H1 (cell line): ENCODE measurements at regions not wholly inside any gene's neighbourhood (a gene's known extent, or its start where the extent isn't known, plus 50 kb on each side); places are given as distances from the start of the nearest gene placed in this dataset.

Experiments used
- RFX5 ChIP-seq: IDR thresholded peaks from 2 replicates; pipeline ENCODE4 v1.6.1; 2011; ENCODE audit warnings: low read depth, low read length, improper control_type of control experiment, borderline replicate concordance
- SAP30 ChIP-seq: fragments of 300-600 bp; sonication (generic); IDR thresholded peaks from 2 replicates; pipeline ENCODE4 v1.7.1; 2012; ENCODE audit warnings: low read length, moderate library complexity, mild to moderate bottlenecking, inconsistent platforms; ENCODE audit not compliant: insufficient read depth, insufficient replicate concordance
- TF ChIP-seq, protein P1 (sequence below): IDR thresholded peaks from 2 replicates; pipeline ENCODE4 v1.6.1; 2011; ENCODE audit warnings: low read depth, mild to moderate bottlenecking, low read length; ENCODE audit not compliant: insufficient read depth

DNA sequence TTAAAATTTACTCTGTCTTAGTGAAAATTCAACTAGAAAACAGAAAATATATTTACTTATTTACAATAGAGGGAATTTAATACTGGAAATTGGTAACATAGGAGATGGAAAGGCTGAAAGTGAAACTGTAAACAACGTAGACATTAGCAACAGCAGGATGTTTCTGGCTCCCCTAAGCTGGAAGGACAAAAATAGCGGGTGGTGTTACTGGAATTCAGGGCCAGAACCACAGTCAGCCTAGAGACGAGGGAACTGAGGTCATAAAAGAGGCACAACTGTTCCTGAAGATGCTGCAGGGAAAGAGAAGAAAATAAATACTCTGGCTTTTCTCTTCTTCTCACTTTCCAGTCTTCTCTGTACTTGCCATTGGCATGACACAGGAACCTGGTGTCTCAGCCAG, 80.4 kb upstream of the NIPBL start (continued):
- TF ChIP-seq, protein P1, sequence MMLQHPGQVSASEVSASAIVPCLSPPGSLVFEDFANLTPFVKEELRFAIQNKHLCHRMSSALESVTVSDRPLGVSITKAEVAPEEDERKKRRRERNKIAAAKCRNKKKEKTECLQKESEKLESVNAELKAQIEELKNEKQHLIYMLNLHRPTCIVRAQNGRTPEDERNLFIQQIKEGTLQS: no peak
- no peak for TF ChIP-seq RFX5
- no peak for TF ChIP-seq SAP30
